ENCODE measurements at regions not wholly inside any gene's neighbourhood (a gene's known extent, or its start where the extent isn't known, plus 50 kb on each side); places are given as distances from the start of the nearest gene placed in this dataset.

DNA sequence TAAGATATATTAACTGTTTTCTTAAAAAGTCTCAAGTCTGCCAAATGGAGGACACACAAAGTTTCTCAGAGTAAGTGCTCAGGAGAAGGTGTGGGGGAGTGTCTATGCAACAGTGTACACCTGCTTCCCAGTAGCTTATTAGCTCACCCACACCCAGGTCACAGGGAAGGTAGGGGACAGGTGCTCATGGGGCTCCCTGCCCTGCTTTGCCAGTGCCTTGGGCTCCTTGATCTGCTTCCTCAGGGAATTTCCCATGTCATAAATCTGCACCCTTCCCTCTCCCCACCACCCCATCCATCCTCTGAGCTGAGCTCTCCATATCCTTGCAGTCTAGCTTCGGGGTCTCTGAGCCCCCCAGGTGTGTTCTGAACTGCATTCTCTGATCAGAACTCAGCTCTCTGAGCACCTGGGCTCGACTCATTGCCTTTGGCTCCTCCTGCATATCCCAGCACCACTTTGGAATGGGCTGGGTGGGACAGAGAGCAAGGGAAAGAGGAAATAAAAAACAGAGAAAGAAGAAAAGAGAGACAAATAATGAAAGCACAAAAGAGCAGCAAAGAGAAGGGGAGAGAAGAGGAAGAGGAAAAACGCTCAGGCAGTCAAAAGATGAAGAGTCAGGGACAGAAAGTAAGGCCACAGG, 87.0 kb upstream of the ATP1B1 start:
- DNase-seq (ENCODE audit: low read depth, low spot score), result no peak
- no peak overlapping the region for H3K4me3 ChIP-seq (ENCODE audit: low read depth, low read length)
- TF ChIP-seq, protein P1, sequence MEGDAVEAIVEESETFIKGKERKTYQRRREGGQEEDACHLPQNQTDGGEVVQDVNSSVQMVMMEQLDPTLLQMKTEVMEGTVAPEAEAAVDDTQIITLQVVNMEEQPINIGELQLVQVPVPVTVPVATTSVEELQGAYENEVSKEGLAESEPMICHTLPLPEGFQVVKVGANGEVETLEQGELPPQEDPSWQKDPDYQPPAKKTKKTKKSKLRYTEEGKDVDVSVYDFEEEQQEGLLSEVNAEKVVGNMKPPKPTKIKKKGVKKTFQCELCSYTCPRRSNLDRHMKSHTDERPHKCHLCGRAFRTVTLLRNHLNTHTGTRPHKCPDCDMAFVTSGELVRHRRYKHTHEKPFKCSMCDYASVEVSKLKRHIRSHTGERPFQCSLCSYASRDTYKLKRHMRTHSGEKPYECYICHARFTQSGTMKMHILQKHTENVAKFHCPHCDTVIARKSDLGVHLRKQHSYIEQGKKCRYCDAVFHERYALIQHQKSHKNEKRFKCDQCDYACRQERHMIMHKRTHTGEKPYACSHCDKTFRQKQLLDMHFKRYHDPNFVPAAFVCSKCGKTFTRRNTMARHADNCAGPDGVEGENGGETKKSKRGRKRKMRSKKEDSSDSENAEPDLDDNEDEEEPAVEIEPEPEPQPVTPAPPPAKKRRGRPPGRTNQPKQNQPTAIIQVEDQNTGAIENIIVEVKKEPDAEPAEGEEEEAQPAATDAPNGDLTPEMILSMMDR (IDR thresholded peaks at IDR 0.05; ENCODE audit: low read depth, low read length), result no peak
- in situ Hi-C loops (cut with HindIII; ENCODE audit: low sequenced_read_pairs), result no loop called here

DNA sequence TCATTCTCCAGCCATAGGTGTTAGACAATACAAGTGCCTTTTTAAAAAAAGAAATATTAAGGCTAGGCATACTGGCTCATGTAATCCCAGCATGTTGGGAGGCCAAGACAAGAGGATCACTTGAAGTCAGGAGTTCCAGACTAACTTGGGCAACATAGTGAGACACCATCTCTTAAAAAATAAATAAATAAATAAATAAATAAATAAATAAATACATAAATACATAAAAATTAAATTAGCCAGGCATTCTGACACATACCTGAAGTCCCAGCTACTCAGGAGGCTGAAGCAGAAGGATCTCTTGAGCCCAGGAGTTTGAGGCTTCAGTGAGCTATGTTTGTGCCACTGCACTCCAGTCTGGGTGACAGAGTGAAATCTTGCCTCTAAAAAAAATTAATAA, 85.8 kb upstream of the ATP1B1 start:
- TF ChIP-seq, protein P1 (IDR thresholded peaks at IDR 0.05; ENCODE audit: low read depth, low read length), result no peak
- H3K4me3 ChIP-seq (ENCODE audit: low read depth, low read length), result no peak overlapping the region
- in situ Hi-C loops (cut with HindIII; ENCODE audit: low sequenced_read_pairs), result no loop called here
- DNase-seq (ENCODE audit: low read depth, low spot score), result no peak

DNA sequence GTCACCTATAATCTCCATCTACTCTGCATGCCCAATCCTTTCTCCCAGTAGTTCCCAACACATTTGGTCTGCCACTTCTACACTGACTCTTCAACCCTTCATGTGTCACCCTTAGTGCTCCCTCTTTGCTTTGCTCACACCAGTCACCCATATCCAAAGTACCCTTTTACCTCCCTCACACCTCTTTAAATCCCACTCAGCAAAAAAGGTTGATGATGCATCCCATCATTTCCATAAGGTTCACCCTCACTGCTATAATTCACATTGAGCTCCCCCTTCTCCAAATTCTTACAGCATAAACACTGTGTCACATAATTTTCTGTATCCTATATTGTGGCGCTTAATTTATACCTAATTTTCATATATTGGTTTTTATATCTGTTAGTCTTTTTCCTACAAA, 83.8 kb upstream of the ATP1B1 start:
- H3K4me3 ChIP-seq (ENCODE audit: low read depth, low read length), result no peak overlapping the region
- DNase-seq (ENCODE audit: low read depth, low spot score), result no peak
- TF ChIP-seq, protein P1 (IDR thresholded peaks at IDR 0.05; ENCODE audit: low read depth, low read length), result no peak
- in situ Hi-C loops (cut with HindIII; ENCODE audit: low sequenced_read_pairs), result no loop called here

DNA sequence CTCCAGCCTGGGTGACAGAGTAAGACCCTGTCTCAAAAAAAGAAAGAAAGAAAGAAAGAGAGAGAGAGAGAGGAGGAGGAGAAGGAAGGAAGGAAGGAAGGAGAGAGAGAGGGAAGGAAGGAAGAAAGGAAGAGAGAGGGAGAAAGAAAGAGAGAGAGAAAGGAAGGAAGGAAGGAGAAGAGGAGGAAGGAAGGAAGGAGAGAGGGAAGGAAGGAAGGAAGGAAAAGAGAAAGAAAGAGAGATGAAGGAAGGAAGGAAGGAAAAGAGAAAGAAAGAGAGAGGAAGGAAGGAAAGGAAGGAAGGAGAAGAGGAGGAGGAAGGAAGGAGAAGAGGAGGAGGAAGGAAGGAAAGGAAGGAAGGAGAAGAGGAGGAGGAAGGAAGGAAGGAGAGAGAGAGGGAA, 82.2 kb upstream of the ATP1B1 start:
- in situ Hi-C loops (cut with HindIII; ENCODE audit: low sequenced_read_pairs), result no loop called here
- TF ChIP-seq, protein P1 (IDR thresholded peaks at IDR 0.05; ENCODE audit: low read depth, low read length), result no peak
- H3K4me3 ChIP-seq (ENCODE audit: low read depth, low read length), result no peak overlapping the region
- no peak for DNase-seq (ENCODE audit: low read depth, low spot score)

DNA sequence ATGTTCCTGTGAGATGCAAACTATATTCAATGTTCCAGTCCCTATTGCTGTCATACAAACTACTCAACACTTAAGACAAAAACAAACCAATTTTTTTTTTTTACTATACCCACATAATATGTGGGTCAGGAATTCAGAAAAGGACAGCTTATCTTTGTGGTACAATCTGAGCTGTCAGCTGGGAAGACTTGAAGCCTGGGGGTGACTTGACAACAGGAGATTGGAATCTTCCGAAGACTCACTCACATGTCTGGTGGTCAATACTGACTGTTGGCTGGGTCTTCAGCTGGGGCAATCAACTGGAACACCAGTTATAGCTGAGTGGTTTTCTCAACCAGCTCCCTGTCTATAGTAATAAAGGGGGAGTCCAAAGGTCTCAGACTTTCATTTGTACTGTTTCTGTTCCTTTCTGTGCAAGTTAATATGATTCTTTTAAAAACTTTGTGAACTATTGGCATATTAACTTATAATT, 81.7 kb upstream of the ATP1B1 start:
- TF ChIP-seq, protein P1 (IDR thresholded peaks at IDR 0.05; ENCODE audit: low read depth, low read length), result no peak
- H3K4me3 ChIP-seq (ENCODE audit: low read depth, low read length), result no peak overlapping the region
- in situ Hi-C loops (cut with HindIII; ENCODE audit: low sequenced_read_pairs), result no loop called here
- no peak for DNase-seq (ENCODE audit: low read depth, low spot score)

DNA sequence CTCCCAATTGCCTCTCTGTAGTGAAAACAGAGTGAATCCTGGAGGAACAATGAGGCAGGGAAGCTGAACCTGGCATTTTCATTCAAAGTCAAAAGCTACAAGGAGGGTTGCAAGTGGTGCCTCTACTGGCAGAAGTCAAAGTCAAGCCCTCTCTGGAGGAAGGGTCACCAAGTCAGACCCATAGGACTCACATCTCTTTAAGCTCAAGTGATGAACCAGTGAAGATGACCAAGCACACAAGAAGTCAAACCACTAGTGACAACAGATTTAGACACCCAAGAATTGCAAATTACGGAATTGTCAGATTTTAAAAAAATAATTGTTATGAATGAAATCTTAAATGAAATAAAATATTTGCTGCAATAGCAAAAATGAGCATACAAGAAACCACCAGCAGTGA, 81.1 kb upstream of the ATP1B1 start:
- no peak overlapping the region for H3K4me3 ChIP-seq (ENCODE audit: low read depth, low read length)
- TF ChIP-seq, protein P1 (IDR thresholded peaks at IDR 0.05; ENCODE audit: low read depth, low read length), result no peak
- in situ Hi-C loops (cut with HindIII; ENCODE audit: low sequenced_read_pairs), result no loop called here
- no peak for DNase-seq (ENCODE audit: low read depth, low spot score)
